CD4-positive, alpha-beta memory T cell (primary cell): ENCODE measurements at regions not wholly inside any gene's neighbourhood (a gene's known extent, or its start where the extent isn't known, plus 50 kb on each side); places are given as distances from the start of the nearest gene placed in this dataset.

ENCODE experiments used
- CTCF ChIA-PET: fragments of 350-600 bp; sonication (Branson Sonifier 250); formaldehyde crosslinking; loops from one replicate; lab custom pipeline; 2021; ENCODE audit warnings: inconsistent platforms; ENCODE audit not compliant: partially characterized antibody; lab: Charles Lee
- POLR2A ChIA-PET: fragments of 350-600 bp; sonication (Branson Sonifier 250); formaldehyde crosslinking; loops from one replicate; lab custom pipeline; 2021; ENCODE audit not compliant: partially characterized antibody; lab: Charles Lee
- DNase-seq, 5 donors: peaks; one replicate each; pipeline versions ENCODE4 v3.0.0 to v3.0.0-alpha.2; 2020 to 2022; ENCODE audit warnings: mixed read lengths in 1 of 5
- H3K27ac ChIP-seq: one replicate; pipeline ENCODE4 v1.7.0; 2013; ENCODE audit warnings: low read depth, low read length
- H3K27me3 ChIP-seq: 2 replicates; pipeline ENCODE4 v1.7.0; 2013; ENCODE audit warnings: mild to moderate bottlenecking, low read length, moderate library complexity; ENCODE audit not compliant: insufficient read depth
- H3K36me3 ChIP-seq: 2 replicates; pipeline ENCODE4 v1.7.0; 2013; ENCODE audit warnings: mild to moderate bottlenecking, low read length, moderate library complexity; ENCODE audit not compliant: insufficient read depth
- H3K4me1 ChIP-seq: 2 replicates; pipeline ENCODE4 v1.7.0; 2013; ENCODE audit warnings: mild to moderate bottlenecking, low read length, moderate library complexity; ENCODE audit not compliant: insufficient read depth
- H3K4me3 ChIP-seq, 2 donors: one replicate each; pipeline ENCODE4 v1.7.0; 2013; ENCODE audit warnings: low read length in 2 of 2, mild to moderate bottlenecking in 1 of 2
- H3K9me3 ChIP-seq, 2 donors: one replicate each; pipeline ENCODE4 v1.7.0; 2013; ENCODE audit warnings: low read length in 2 of 2, control low read depth in 1 of 2; ENCODE audit not compliant: control insufficient read depth in 1 of 2
- H3K27ac Mint-ChIP-seq, 7 donors: one replicate each; pipeline ENCODE4 v1.8.0; 2020 to 2021; ENCODE audit warnings: mixed read lengths in 7 of 7, mild to moderate bottlenecking in 6 of 7, inconsistent platforms in 3 of 7, moderate library complexity in 3 of 7
- H3K27me3 Mint-ChIP-seq, 2 donors: one replicate each; pipeline ENCODE4 v1.8.0; 2020 to 2021; ENCODE audit warnings: mixed read lengths in 2 of 2
- H3K36me3 Mint-ChIP-seq, 2 donors: one replicate each; pipeline ENCODE4 v1.8.0; 2020 to 2021; ENCODE audit warnings: mixed read lengths in 2 of 2, inconsistent platforms in 1 of 2, mild to moderate bottlenecking in 1 of 2
- H3K4me1 Mint-ChIP-seq, 4 donors: one replicate each; pipeline ENCODE4 v1.8.0; 2020 to 2021; ENCODE audit warnings: mixed read lengths in 4 of 4, mild to moderate bottlenecking in 1 of 4
- H3K4me3 Mint-ChIP-seq, 8 donors: one replicate each; pipeline ENCODE4 v1.8.0; 2020 to 2021; ENCODE audit warnings: mixed read lengths in 8 of 8, mild to moderate bottlenecking in 7 of 8, moderate library complexity in 6 of 8, inconsistent platforms in 3 of 8
- H3K9me3 Mint-ChIP-seq, 8 donors: one replicate each; pipeline ENCODE4 v1.8.0; 2020 to 2021; ENCODE audit warnings: mixed read lengths in 8 of 8, mild to moderate bottlenecking in 5 of 8, inconsistent platforms in 3 of 8, moderate library complexity in 1 of 8
- intact Hi-C: fragments of 100-400 bp; cut with micrococcal nuclease; formaldehyde crosslinking; loops from one replicate; pipeline ENCODE4 v1.15.1; 2023

DNA sequence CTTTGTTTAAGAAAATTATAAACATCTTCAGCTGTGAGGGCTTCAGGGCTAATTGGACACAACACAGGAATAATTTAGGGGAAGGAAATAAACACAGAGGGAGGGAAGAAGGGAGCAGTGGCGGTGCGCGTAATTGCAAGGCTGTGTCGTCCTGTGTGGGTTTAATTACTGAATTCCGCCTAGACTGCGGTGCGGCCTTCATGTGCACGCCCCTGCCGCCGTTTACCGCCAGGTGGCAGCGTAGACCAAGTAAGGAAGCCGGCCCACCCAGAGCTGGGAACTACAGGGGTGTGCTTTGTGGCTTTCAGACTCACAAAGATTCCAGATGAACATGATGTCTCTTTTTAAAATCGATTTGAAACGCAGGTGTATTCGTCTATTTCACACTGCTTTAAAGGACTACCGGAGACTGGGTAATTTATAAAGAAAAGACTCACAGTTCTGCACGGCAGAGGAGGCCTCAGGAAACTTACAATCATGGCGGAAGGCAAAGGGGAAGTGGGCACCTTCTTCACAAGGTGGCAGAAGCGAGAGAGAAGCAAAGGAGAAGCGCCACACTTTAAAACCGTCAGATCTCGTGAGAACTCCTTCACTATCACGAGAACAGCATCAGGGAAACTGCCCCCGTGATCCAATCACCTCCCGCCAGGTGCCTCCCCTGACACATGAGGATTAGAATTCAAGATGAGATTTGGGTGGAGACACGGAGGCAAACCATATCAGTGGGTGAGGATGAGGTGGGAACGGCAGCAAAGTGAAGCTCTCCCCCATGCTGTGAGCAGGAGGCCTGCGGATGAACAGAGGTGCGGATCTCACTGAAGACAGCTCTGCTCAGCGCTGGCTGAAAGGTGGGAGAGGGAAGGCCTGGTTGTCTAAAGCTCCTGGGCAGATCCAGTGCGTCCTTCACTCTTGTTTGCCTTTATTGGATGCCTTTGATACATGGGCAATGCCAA, 222.0 kb upstream of the PDE10A start:
- Histone ChIP-seq H3K9me3 (no peaks in the 10 kb centered on the region), H3K27ac (no peak overlapping the region), H3K27me3 (no peaks in the 10 kb centered on the region), H3K36me3 (no peaks in the 10 kb centered on the region), H3K4me3 (no peak overlapping the region), H3K4me1 (no peaks in the 10 kb centered on the region)
- ChIA-PET CTCF (interaction anchor here (0.6 to 3.9 kb wide), 5 partner anchors 62 to 515 kb away, joined by 3 to 19 read pairs (median 4); no protein-coding TSS in a partner anchor), POLR2A (no interaction called here)
- Mint-ChIP-seq H3K27ac (peak overlapping the region in 1 of 7 donors; percentile 27), H3K9me3 (peaks cover 0 to 5% (median 1%) of the 10 kb centered on the region in 8 donors), H3K36me3 (no peaks in the 10 kb centered on the region), H3K27me3 (peaks cover 10 to 13% of the 10 kb centered on the region in 2 donors), H3K4me3 (peak overlapping the region in 5 of 8 donors; percentile 3 to 52 (median 38)), H3K4me1 (peaks cover 0 to 7% (median 4%) of the 10 kb centered on the region in 4 donors)
- intact Hi-C loops = no loop called here
- peak in 4 of 5 donors; percentile 21 to 36 (median 24) for DNase-seq

DNA sequence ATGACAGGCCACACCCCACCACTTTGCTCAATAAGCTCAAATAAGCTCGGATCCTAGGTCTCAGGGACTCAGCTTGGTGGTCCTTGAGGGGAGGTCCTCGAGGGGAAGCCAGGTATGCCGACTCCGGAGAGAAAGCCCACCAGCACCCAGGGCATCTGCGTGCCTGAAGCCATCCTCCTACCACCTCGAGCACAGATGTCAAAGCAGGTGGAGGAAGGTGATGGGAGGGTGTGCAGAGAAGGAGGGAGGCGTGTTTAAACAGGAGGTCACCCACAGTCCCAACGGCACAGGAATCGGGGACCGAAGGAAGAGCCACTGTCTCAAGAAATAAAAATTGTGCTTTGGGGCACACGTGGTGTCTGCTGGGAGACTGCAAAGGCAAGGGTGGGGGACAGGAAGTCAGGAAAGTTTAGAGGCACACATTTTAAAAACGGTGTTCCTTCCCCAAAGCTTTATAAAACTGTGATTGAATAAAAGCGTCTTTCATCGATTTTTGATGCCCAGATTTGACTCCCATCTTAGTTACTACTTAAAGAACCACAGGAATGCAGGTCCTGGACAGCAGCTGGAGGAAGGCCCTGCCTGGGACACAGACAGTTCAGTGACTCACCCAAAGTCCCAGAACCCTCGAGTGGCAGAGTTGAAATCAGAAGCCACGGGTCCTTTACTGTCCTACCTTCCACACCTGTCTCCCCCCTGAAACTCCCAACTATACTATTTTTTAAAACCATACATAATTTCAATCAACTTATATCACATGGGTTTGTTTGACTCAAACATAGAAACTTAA, 221.0 kb upstream of the PDE10A start:
- Mint-ChIP-seq H3K4me3 (no peak overlapping the region), H3K27me3 (peaks cover 10 to 15% of the 10 kb centered on the region in 2 donors), H3K27ac (no peak overlapping the region), H3K9me3 (peaks cover 0 to 5% (median 3%) of the 10 kb centered on the region in 8 donors), H3K4me1 (peaks cover 0 to 7% (median 4%) of the 10 kb centered on the region in 4 donors), H3K36me3 (no peaks in the 10 kb centered on the region)
- Histone ChIP-seq H3K4me1 (no peaks in the 10 kb centered on the region), H3K4me3 (no peak overlapping the region), H3K27me3 (no peaks in the 10 kb centered on the region), H3K27ac (no peak overlapping the region), H3K9me3 (no peaks in the 10 kb centered on the region), H3K36me3 (no peaks in the 10 kb centered on the region)
- intact Hi-C loops = no loop called here
- DNase-seq = no peak
- ChIA-PET CTCF (interaction anchor here (0.6 to 3.9 kb wide), 3 partner anchors 61 to 237 kb away, joined by 3 to 19 read pairs (median 5); no protein-coding TSS in a partner anchor), POLR2A (no interaction called here)

DNA sequence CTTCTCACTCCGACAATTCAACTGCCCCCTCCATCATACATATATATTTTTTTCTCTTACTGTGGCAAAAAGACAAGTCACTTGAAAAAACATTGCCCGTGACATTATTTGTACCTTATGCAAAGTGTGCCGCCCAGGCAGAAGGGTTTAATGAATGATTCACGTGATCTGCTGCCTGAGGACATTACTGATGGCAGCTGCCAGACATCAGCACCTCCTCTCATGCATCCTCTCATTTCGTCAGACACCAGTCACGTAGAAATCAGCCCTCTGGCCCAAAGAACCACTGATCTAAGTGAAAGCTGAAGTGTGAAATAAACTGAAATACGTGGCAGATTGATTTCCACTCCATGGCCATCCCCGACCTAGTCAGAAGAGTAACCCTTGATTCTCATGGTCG, 218.8 kb upstream of the PDE10A start:
- CTCF ChIA-PET = no interaction called here

DNA sequence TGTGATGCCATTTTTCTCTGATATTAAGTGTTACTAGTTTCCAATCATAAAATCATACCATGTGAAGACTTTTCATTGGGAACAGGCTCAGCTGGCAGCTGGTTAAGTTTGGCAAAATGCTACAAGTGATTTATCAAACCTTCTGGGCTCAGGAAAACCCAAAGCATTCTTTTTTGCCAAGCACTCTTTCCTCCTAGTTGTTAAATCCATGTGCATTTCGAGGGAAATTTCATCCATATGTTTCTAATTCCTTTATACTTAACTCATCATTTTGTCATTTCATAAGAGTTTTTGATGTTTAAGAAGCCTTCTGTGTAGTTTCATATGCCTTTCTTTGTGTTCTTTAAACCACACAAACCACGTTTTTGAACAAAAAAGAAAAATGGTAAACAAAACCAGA, 217.6 kb upstream of the PDE10A start:
- Histone ChIP-seq H3K36me3 (no peaks in the 10 kb centered on the region), H3K9me3 (no peaks in the 10 kb centered on the region), H3K4me3 (no peak overlapping the region), H3K27me3 (no peaks in the 10 kb centered on the region), H3K27ac (no peak overlapping the region), H3K4me1 (no peaks in the 10 kb centered on the region)
- Mint-ChIP-seq H3K36me3 (no peaks in the 10 kb centered on the region), H3K27me3 (peaks cover 15 to 16% of the 10 kb centered on the region in 2 donors), H3K4me3 (no peak overlapping the region), H3K9me3 (peaks cover 0 to 10% (median under 1%) of the 10 kb centered on the region in 8 donors), H3K27ac (no peak overlapping the region), H3K4me1 (peaks cover 0 to 7% (median 4%) of the 10 kb centered on the region in 4 donors)
- DNase-seq = no peak
- intact Hi-C loops = no loop called here
- POLR2A ChIA-PET = no interaction called here
- CTCF ChIA-PET = no interaction called here

More for the DNA sequence above, 218.8 kb upstream of the PDE10A start:
- DNase-seq = no peak
- Mint-ChIP-seq H3K4me1 (peaks cover 0 to 7% (median 4%) of the 10 kb centered on the region in 4 donors), H3K27ac (no peak overlapping the region), H3K4me3 (no peak overlapping the region), H3K9me3 (peaks cover 0 to 10% (median under 1%) of the 10 kb centered on the region in 8 donors), H3K36me3 (no peaks in the 10 kb centered on the region), H3K27me3 (peaks cover 13 to 15% of the 10 kb centered on the region in 2 donors)
- no peak overlapping the region for H3K27ac ChIP-seq
- H3K9me3 ChIP-seq = no peaks in the 10 kb centered on the region
- POLR2A ChIA-PET = no interaction called here
- no peaks in the 10 kb centered on the region for H3K36me3 ChIP-seq
- no peaks in the 10 kb centered on the region for H3K4me1 ChIP-seq
- H3K4me3 ChIP-seq = no peak overlapping the region
- intact Hi-C loops = no loop called here
- no peaks in the 10 kb centered on the region for H3K27me3 ChIP-seq

DNA sequence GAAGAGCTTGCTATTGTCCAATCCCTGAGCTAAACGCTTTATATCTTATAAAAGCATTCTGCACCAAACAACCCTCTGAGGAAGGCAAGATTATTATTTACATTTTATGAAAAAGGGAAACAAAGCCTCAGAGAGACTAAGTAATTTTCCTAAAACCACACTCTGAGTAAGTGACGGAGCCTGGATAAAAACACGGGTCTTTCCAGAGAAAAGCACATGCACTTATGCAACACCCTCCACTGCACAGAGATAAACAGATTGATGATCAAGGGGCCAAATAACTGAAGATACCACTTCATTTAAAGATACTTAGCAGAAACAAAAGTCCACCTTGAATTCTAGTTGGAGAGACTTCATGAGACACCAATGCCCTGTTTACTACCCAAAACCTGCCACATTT, 214.7 kb upstream of the PDE10A start:
- ChIA-PET POLR2A (no interaction called here), CTCF (interaction anchor here (1.0 kb wide), 1 partner anchor 27 kb away, joined by 3 read pairs; no protein-coding TSS in a partner anchor)
- no peak for DNase-seq
- no peaks in the 10 kb centered on the region for H3K27me3 ChIP-seq
- no peak overlapping the region for H3K4me3 ChIP-seq
- H3K4me1 ChIP-seq = no peaks in the 10 kb centered on the region
- no peak overlapping the region for H3K27ac ChIP-seq
- Mint-ChIP-seq H3K4me1 (no peaks in the 10 kb centered on the region), H3K4me3 (no peak overlapping the region), H3K27me3 (peaks cover 17 to 21% of the 10 kb centered on the region in 2 donors), H3K27ac (no peak overlapping the region), H3K36me3 (no peaks in the 10 kb centered on the region), H3K9me3 (peaks cover 0 to 10% (median 0%) of the 10 kb centered on the region in 8 donors)
- intact Hi-C loops = no loop called here
- H3K9me3 ChIP-seq = no peaks in the 10 kb centered on the region
- H3K36me3 ChIP-seq = no peaks in the 10 kb centered on the region

DNA sequence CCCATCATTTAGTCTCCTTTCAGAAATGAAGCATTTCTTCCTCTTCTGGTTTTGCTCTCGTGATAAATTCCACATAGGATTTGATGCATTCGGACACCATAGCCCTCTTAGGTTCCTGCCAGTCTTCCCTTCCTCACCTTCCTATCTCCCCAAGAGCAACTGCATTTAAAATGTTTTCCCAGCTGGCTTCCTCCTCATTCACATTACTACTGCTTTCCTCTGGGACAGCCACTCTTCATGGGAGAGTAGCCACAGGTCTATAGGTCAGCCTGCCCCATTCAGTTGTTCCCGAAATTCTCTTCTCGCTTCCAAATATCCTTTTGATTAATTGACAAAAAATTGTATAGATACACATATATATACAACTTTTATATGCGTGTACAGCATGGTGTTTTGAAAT, 214.2 kb upstream of the PDE10A start:
- intact Hi-C loops = no loop called here
- ChIA-PET CTCF (interaction anchor here (1.0 kb wide), 1 partner anchor 27 kb away, joined by 3 read pairs; no protein-coding TSS in a partner anchor), POLR2A (no interaction called here)
- no peak for DNase-seq
- no peak overlapping the region for H3K27ac Mint-ChIP-seq
- Histone ChIP-seq H3K9me3 (no peaks in the 10 kb centered on the region), H3K27me3 (no peaks in the 10 kb centered on the region), H3K4me3 (no peak overlapping the region), H3K36me3 (no peaks in the 10 kb centered on the region), H3K27ac (no peak overlapping the region), H3K4me1 (no peaks in the 10 kb centered on the region)
- H3K36me3 Mint-ChIP-seq = no peaks in the 10 kb centered on the region
- peaks cover 17 to 20% of the 10 kb centered on the region in 2 donors for H3K27me3 Mint-ChIP-seq
- no peak overlapping the region for H3K4me3 Mint-ChIP-seq
- no peaks in the 10 kb centered on the region for H3K4me1 Mint-ChIP-seq
- H3K9me3 Mint-ChIP-seq = peaks cover 0 to 10% (median 0%) of the 10 kb centered on the region in 8 donors

DNA sequence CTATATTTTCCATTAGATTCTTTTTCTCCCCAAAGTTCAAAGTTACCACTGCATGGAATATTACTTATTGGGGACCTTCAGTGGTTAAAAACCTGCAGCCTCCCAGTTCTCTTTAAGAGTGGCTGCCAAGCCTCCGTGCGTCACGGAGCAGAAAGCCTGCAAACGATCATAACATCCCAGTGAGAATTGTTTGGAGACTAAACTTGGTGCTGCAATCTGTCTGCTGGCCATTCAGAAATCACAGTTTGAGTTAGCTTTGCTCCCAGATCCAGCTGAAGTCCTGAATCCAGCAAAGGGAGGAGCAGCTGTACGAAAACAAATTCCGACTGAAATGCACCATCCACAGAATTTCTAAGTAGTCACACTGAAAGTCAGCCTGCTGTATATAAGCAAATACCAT, 213.5 kb upstream of the PDE10A start:
- H3K27me3 Mint-ChIP-seq = peaks cover 12 to 16% of the 10 kb centered on the region in 2 donors
- no peaks in the 10 kb centered on the region for H3K4me1 ChIP-seq
- intact Hi-C loops = no loop called here
- no peak overlapping the region for H3K4me3 ChIP-seq
- H3K27ac ChIP-seq = no peak overlapping the region
- no peaks in the 10 kb centered on the region for H3K9me3 ChIP-seq
- peaks cover 0 to 11% (median 0%) of the 10 kb centered on the region in 8 donors for H3K9me3 Mint-ChIP-seq
- CTCF ChIA-PET = no interaction called here
- H3K4me1 Mint-ChIP-seq = no peaks in the 10 kb centered on the region
- H3K36me3 ChIP-seq = no peaks in the 10 kb centered on the region
- H3K27me3 ChIP-seq = no peaks in the 10 kb centered on the region
- H3K27ac Mint-ChIP-seq = no peak overlapping the region
- no peaks in the 10 kb centered on the region for H3K36me3 Mint-ChIP-seq
- no peak overlapping the region for H3K4me3 Mint-ChIP-seq
- DNase-seq = no peak
- POLR2A ChIA-PET = no interaction called here
